ENCODE measurements at regions not wholly inside any gene's neighbourhood (a gene's known extent, or its start where the extent isn't known, plus 50 kb on each side); places are given as distances from the start of the nearest gene placed in this dataset.
A peak's percentile ranks its signal among the peaks of the same experiment; 100 is the strongest.
"Not testable (repeated sequence)": the region's sequence is repeated elsewhere in the genome, so short reads cannot be mapped to it uniquely, and the experiment has no call there.

DNA sequence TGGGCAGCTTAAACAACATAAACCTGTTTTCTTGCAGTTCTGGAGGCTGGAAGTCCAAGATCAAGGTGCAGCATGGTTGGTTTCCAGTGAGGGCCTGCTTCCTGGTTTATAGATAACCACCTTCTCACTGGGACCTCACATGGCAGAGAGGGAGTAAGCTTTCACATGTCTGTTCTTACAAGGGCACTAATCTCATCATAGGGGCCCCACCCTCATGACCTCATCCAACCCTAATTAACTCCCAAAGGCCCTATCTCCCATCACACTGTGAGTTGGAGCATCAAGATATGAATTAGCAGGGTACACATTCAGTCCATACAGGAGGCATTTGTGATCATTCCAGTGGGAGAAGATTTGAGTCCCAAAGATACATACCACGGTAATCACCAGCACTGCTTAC, 50.5 kb upstream of the GRIN2A start:
- DNase-seq (ENCODE audit: low read depth): no peak

DNA sequence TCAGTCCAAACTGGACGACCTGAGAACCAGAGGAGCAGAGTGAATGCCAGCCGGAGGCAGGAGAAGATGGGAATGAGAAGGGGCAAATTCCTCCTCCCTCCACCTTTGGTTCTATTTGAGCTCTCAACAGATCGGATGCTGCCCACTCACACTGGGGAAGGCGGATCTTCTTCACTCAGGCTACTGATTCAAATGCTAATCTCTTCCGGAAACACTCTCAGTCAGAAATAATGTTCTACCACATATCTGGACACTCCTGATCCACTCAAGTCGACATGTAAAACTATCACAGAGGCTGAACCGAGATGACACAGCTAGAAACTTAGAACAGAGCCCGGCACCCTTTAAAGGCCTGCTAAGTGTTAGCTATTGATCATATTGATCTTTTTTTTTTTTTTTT, 57.4 kb upstream of the GRIN2A start:
- no peak for DNase-seq (ENCODE audit: low read depth)

DNA sequence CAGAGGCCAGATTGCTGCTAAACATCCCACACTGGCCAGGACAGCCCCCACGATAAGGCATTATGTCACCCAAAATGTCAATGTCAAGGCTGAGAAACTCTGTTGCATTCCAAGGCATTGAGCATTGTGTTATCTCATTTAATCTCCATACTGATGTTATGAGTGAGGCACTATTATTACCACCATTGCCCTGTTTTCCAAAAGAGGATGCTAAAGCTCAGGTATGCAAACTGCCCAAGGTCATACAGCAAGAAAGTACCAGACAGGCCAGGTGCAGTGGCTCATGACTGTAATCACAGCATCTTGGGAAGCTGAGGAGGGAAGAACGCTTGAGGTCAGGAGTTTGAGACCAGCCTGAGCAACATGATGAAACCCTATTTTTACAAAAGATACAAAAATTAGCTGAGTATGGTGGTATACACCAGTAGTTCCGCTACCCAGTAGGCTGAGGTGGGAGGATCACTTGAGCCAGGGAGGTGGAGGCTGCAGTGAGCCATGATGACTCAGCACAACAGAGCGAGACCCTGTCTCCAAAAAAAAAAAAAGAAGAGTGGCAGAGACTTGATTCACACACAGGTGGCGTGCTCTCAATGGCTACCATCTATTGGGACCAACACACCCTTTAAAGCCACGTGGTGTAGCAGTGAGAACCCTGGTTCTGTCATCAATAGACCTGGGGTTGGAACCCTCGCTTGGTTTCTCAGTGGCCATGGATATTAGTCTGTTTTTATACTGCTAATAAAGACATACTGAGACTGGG, 58.8 kb upstream of the GRIN2A start:
- DNase-seq (ENCODE audit: low read depth): no peak

DNA sequence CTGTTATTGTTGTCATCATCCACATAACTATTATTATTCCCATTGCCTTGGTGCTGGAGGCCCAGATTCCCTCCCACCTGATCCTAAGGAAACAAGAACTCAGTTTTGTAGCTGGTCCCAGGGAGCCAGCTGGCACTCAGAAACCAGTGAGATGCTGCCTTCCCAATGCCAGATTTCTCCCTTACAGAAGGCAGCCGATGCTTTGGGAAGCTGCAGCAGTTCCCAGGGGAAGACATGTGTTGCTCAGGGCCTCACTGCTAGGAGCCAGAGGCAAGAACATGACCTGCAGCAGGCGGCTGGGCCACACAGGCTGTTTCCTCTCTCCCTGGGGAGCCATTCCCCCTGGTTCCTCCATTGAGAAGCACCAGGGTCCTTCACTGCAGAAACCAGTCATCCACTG, 59.9 kb upstream of the GRIN2A start:
- no peak for DNase-seq (ENCODE audit: low read depth)

DNA sequence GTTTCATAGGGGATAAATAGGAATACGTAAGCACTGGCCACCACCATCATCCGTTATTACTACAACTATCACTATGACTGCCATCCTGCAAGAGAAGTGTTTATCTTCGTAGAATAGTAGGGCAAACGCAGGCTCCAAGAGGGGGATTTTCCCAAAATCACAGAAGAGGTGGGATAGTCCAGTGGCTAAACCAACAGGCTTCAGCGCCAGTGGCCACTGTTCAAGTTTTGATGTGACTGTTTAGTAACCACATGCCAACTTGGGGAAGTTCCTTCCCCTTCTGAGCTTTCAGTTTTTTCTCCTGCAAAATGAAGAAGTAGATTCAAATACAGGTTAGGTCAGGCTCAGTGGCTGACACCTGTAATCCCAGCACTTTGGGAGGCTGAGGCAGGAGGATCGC, 60.7 kb upstream of the GRIN2A start:
- DNase-seq (ENCODE audit: low read depth): no peak

DNA sequence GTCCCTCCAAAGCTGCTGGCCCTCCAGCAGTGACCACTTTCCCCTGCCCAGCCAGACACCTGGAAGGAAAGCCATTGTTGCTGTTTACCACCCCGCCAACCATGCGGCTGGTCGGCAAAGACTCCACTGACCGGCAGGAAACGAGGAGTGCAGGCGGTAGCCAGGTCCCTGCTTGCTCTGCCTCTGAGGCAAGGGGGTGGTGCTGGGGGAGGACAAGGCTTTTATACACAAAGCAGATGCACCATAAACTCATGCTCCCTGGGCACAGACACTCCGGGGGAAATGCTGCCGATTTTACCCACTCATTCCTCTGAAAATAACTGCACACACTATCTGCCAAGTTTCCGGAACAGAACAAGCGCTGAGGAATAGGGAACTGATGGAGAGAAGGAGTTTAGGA, 62.8 kb upstream of the GRIN2A start:
- DNase-seq (ENCODE audit: low read depth): no peak

DNA sequence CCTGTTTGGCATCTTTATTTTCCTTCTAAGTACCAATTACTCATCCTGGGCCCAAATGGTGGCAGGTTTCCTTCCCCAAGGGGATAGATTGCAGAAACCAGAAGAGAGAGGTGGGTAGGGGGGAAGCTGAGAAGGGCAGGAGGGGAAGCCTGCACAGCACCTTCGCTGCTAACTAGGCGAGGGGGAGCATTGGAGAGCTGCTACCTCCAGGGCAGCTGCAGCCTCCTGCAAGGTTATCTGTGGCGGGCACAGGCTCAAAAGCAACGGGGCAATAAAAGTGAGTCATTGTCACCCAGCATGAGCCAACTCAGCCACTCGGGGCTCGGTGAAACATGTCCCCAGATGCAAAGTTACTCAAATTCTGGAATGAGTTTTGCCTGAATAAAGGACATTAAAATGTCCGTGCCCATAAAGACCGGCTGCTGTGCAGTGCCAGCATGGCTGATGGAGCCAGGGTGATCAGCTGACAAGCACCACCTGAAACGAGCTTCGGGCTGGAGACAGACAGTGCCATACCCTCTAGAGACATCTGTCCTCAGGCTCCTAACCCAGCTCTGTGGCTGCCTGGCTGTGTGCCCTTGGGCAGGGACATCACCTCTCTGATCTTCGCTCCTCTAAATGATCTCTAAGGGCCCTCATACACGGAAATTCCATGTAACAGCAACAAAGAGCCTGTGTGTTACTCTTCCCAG, 68.1 kb upstream of the GRIN2A start:
- DNase-seq (ENCODE audit: low read depth): no peak

DNA sequence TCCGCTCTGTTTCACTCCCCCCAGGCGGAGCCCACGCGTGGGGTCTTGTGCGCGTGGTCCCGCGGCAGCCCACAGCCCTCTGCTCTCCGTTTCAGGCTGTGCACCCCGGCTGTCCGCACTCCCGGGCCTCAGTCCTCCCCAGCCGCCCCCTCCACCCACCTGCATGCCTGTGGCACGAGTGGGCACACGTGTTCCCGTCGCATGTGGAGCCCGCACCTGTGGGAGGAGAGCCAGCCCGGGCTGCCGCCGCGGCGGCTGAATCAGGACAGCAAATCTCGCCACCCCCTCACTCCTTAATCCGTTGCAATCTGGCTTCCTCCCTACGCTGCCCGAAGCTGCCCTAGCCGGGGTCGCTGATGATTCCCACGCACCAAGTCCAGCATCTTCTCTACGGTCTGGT, 69.9 kb upstream of the GRIN2A start:
- no peak for DNase-seq (ENCODE audit: low read depth)

DNA sequence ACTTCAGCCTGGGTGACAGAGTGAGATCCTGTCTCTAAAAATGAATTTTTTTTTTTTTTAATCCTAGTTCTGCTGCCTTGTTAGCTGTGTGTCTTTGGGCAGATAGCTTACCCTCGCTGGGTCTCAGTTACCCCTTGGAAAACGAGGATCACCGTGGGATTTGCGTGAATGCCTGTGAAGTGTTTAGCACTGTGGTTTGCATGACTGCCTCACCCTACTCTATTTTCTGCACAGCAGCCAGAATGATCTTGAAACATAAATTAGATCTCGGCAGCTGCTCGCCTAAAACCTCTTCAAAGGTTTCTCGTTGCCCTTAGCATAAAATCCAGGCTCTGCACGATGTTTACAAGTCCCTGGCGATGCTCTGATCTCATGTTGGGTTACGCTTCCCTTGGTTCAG, 71.2 kb upstream of the GRIN2A start:
- no peak for DNase-seq (ENCODE audit: low read depth)

DNA sequence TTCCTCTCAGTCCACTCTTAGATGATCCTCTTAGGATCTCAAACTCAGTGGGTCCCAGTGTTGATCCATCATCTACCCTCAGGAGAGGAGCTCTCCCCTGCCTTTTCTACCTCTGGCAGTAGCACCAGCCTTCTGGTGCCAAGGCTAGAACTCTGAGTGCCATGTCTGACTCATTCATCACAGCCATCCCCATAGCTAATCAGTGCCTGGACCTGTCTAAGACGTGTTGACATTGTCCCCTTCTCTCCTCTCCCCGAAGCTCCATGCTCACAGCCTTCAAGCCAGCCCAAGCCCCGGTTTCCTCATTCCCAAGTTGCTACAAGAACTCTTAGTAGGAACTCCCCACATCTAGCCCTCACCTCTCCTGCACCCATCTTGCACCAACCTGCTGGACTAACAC, 73.5 kb upstream of the GRIN2A start:
- DNase-seq (ENCODE audit: low read depth): no peak

DNA sequence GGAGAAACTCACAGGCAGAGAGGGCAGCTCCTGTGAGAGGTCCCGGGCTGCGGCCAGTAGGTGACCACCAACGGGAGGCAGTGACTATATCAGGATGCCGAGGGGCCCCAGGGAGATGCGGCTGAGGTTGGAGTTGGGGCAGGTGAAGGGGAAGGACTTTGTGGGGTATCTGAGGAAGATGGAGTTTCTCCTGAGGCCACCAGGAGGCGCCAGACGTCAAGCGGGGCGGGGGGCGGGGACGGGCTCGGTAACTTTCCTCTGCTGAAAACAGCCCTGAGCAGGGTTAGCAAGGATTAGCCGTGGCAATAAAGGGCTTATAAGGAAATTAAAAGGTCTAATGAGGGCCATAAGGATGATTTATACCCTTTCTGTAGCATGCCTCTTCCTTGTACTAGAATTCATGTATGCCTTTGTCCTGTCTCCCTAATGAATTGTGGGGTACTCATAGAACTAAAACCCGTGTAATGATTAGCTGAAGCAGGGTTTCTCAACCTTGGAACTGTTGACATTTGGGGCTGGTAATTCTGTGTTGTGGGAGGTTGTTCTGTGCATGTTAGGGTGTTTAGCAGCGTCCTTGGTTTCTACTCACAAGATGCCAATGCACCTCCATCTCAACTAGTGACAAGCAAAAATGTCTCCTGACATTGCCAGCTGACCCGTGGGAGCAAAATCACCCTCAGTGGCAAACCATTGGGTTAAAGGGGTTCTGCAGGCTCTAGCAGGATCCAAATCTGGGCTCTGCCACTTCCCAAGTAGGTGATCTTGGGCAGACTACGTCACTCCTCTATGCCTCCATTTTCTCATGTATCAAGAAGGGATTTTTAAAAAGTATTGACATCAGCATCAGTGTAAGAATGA, 74.8 kb upstream of the GRIN2A start:
- peak; percentile 2 for DNase-seq (ENCODE audit: low read depth)

DNA sequence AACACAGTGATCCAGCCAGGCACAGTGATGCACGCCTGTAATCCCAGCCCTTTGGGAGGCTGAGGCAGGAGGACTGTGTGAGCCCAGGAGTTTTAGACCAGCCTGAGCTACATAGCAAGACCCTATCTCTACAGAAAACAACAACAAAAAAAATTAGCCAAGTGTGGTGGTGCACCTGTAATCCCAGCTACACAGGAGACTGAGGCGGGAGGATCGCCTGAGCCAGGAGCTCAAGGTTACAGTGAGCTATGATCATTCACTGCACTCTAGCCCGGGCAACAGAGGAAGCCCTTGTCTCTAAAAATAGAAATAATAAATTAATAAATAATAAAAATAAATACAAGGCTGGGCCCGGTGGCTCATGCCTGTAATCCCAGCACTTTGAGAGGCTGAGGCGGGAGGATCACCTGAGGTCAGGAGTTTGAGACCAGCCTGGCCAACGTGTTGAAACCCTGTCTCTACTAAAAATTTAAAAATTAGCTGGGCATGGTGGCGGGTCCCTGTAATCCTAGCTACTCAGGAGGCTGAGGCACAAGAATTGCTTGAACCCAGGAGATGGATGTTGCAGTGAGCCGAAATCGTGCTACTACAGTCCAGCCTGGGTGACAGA, 75.5 kb upstream of the GRIN2A start:
- not testable (repeated sequence) for DNase-seq (ENCODE audit: low read depth)

DNA sequence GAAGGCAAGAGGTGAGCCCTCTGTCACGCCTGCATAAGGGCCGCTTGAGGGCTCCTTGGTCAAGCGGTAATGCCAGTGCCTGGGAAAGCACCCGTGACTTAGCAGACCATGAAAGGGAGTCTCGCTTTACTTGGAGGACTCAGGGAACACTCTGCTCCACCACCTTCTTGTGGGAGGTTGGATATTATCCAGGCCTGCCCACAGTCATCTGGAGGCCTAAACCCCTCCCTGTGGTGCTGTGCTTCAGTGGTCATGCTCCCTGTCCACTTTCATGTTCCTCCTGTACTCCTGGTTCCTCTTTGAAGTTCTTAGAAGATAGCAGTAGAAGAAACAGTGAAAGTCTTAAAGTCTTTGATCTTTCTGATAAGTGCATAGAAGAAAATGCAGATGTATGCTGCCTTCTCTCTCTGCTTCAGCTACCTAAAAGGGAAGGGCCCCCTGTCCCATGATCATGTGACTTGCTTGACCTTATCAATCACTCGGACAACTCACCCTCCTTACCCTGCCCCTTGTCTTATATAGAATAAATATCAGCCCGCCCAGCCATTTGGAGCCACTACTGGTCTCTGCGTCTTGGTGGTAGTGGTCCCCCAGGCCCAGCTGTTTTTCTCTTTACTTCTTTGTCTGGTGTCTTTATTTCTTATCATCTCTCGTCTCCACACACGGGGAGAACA, 76.8 kb upstream of the GRIN2A start:
- not testable (repeated sequence) for DNase-seq (ENCODE audit: low read depth)

DNA sequence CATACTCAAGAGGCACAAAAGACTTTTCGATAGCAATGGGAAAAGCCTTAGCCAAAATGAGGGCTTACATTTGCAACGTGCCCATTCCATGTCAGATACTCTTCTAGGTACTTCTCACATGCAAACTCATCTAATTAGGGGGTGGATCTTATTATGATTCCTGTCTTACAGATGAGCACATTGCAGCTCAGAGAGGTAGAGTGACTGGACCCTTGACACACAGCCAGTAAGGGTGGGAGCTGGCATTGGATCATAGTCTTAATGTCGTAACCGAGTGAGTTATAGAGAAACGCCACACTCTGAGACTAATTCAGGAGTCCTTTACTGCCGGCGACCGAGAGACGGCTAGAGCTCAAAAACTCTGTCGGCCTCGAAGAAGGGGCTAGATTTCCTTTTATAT, 78.8 kb upstream of the GRIN2A start:
- no peak for DNase-seq (ENCODE audit: low read depth)

DNA sequence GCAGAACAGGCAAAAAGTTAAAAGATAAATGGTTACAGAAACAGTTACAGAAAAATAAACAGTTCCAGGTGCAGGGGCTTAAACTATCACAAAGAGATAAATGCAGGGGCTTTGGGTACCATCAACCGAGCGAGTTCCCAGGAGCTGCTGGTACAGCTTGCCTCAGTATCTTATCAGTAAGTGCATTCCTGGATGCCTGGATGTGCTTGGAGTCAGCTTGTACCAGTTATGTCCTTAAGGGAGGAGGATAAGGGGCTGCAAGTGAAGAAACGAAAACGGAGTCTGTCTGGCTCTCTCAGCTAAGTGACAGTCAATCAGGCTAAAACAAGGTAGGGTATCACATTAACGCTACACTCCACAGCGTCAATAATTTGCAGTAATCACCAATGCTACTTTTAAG, 79.3 kb upstream of the GRIN2A start:
- not testable (repeated sequence) for DNase-seq (ENCODE audit: low read depth)

DNA sequence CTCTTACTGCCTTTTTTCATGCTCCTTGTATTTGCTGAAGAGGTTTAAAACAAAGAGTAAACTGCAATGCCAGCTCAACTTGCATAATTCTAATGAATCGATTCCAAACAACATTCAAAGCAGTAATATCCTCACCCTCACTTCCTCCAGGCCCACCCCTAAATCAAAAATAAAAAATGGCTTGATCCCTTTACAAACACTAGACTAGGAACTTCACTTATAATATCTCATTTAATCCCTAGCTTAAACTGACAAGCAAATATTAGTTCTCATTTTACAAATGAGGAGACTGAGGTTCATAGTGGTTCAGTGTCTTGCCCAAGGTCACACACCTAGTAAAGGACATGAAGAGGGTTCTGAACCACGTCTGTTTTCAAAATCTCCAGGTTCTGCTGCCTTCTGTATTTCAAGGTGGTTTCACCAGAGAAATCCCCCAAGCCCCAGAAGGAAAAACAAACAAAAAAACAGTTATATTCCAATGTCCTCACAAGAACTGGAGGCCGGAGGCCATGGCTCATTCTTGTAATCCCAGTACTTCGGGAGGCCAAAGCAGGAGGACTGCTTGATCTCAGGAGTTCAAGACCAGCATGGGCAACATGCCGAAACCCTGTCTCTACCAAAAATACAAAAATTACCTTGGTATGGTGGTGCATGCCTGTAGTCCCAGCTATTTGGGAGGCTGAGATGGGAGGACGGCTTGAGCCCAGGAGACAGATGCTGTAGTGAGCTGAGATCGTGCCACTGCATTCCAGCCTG, 80.3 kb upstream of the GRIN2A start:
- no peak for DNase-seq (ENCODE audit: low read depth)

DNA sequence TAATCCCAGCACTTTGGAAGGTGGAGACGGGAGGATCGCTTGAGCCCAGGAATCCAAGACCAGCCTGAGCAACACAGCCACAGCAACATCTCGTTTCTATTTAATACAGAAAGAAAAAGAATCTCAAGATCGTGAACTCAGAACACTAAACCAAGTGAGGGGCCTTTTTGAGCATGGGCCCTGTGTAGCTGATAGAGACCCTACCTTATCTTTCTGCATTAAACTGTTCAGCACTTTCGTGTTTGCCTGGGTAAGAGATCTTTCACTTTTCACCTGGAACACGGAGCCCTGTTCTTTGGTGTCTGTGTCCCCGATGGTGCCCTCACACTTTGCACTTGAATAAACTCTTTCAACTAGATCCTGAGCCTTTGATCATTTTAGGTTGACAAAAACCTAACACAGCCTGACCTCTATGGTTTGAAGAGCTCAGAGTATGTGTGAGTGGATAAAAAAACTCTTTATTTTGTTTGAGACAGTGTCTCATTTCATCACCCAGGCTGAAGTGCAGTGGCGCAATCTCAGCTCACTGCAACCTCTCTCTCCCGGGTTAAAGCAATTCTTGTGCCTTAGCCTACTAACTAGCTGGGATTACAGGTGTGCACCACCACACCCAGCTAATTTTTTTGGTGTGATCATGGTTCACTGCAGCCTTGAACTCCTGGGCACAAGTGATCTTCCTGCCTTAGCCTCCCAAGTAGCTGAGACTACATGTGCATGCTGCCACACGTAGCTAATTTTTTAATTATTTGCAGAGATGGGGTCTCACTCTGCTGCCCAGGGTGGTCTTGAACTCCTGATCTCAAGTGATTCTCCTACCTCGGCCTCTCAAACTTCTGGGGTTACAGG, 83.8 kb upstream of the GRIN2A start:
- no peak for DNase-seq (ENCODE audit: low read depth)

DNA sequence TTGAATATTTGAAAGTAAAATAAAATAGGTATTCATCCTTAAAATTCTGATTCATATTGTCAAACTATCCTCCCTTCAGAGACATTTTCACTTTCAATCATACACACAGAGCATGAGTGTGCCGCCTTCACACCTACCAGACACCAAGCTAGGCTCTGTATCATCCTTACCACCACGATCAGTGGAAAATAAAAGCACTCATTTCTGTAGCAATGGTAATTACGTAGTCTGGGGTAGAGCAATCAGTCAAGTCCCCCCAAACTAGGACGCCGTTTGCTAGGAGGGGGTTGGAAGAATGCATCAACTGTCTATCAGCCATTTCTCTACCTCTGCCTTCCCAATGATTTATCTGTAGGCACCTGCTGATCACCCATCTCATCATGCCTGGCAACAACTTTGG, 84.6 kb upstream of the GRIN2A start:
- DNase-seq (ENCODE audit: low read depth): no peak

DNA sequence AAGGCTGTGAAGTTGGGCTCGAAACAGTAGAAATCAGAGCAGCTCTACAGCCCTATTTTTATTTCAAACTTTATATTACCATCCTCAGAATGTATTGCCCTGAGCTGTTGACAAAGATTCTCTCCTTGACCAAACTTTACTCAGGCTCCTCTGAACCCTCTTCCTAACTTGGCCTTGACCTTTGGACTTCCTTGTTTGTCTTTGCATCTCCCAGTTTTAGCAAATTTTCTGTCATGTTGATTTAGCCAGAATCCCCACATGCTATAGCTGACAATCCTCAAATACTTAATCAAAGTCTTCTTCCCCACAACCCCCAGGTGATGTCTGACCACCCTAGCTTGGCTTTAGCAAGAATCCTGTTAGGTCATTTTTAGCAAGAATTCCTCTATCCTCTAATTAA, 87.4 kb upstream of the GRIN2A start:
- DNase-seq (ENCODE audit: low read depth): no peak

DNA sequence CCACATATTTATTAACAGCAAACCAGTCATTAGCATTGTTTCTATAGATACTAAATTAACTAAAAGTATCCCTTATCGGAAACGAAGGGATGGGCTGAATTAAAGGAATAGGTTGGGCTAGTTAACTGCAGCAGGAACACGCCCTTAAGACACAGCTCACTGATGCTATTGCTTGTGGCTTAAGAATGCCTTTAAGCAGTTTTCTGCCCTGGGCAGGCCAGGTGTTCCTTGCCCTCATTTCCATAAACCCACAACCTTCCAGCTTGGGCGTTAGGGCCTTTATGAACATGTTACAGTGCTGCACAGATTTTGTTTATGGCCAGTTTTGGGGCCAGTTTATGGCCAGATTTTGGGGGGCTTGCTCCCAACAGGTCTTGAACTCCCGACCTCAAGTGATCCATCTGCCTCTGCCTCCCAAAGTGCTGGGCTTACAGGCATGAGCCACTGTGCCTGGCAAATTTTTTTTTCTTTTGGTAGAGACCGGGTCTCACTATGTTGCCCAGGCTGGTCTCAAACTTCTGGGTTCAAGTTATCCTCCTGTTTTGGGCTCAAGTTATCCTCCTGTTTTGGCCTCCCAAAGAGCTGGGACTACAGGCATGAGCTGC, 90.1 kb upstream of the GRIN2A start:
- DNase-seq (ENCODE audit: low read depth): not testable (repeated sequence)

All from stromal cell of bone marrow (primary cell).